Kidney glomerular epithelial cell (primary cell): ENCODE measurements at regions not wholly inside any gene's neighbourhood (a gene's known extent, or its start where the extent isn't known, plus 50 kb on each side); places are given as distances from the start of the nearest gene placed in this dataset.

ENCODE experiments used
- DNase-seq: peaks from one replicate; lab custom pipeline; 2025; lab: John Stamatoyannopoulos, UW

- DNase-seq: no peak
Measured at GRCh38 chr5:152337484-152337883, 67.6 kb downstream of the NMUR2 start.

GRCh38 chr5:152335461-152335860 is 69.6 kb downstream of the NMUR2 start:
- no peak for DNase-seq

- no peak for DNase-seq
Measured at GRCh38 chr5:152332716-152333460, 72.2 kb downstream of the NMUR2 start.

GRCh38 chr5:152331718-152332117 is 73.4 kb downstream of the NMUR2 start:
- no peak for DNase-seq

- no peak for DNase-seq
Measured at GRCh38 chr5:152331006-152331405, 74.1 kb downstream of the NMUR2 start.

GRCh38 chr5:152329761-152330283 is 75.3 kb downstream of the NMUR2 start:
- DNase-seq: no peak

- no peak for DNase-seq
Measured at GRCh38 chr5:152329207-152329606, 75.9 kb downstream of the NMUR2 start.

- no peak for DNase-seq
Measured at GRCh38 chr5:152315942-152316341, 89.1 kb downstream of the NMUR2 start.

GRCh38 chr5:152314196-152314829 is 90.8 kb downstream of the NMUR2 start:
- no peak for DNase-seq

GRCh38 chr5:152309926-152310450 is 95.1 kb downstream of the NMUR2 start:
- no peak for DNase-seq

- no peak for DNase-seq
Measured at GRCh38 chr5:152306386-152306785, 98.7 kb downstream of the NMUR2 start.

GRCh38 chr5:152305525-152305924 is 99.6 kb downstream of the NMUR2 start:
- DNase-seq: no peak

- no peak for DNase-seq
Measured at GRCh38 chr5:152303841-152304240, 101.2 kb downstream of the NMUR2 start.

- DNase-seq: no peak
Measured at GRCh38 chr5:152297866-152298265, 107.2 kb downstream of the NMUR2 start.

- DNase-seq: no peak
Measured at GRCh38 chr5:152293189-152293588, 111.9 kb downstream of the NMUR2 start.

- DNase-seq: no peak
Measured at GRCh38 chr5:152290181-152290580, 114.9 kb downstream of the NMUR2 start.

GRCh38 chr5:152288917-152289595 is 116.0 kb downstream of the NMUR2 start:
- DNase-seq: no peak

- DNase-seq: no peak
Measured at GRCh38 chr5:152288499-152288898, 116.6 kb downstream of the NMUR2 start.

GRCh38 chr5:152285764-152286163 is 119.3 kb downstream of the NMUR2 start:
- DNase-seq: no peak

- DNase-seq: no peak
Measured at GRCh38 chr5:152282331-152282730, 122.7 kb downstream of the NMUR2 start.

- no peak for DNase-seq
Measured at GRCh38 chr5:152277936-152278335, 127.1 kb downstream of the NMUR2 start.

GRCh38 chr5:152274224-152274623 is 130.9 kb downstream of the NMUR2 start:
- peak; percentile 10 for DNase-seq

- DNase-seq: no peak
Measured at GRCh38 chr5:152271420-152271819, 133.7 kb downstream of the NMUR2 start.
